BJ (cell line): ENCODE measurements at regions not wholly inside any gene's neighbourhood (a gene's known extent, or its start where the extent isn't known, plus 50 kb on each side); places are given as distances from the start of the nearest gene placed in this dataset.
"Not testable (repeated sequence)": the region's sequence is repeated elsewhere in the genome, so short reads cannot be mapped to it uniquely, and the experiment has no call there.

ENCODE experiments used
- CTCF ChIA-PET: fragments of 350-600 bp; formaldehyde crosslinking; extraction: SDS; loops from one replicate; lab custom pipeline; 2021; ENCODE audit warnings: antibody characterized with exemption, inconsistent platforms; lab: Yijun Ruan, JAX
- POLR2A ChIA-PET: fragments of 300-600 bp; sonication (Branson Sonifier 250); formaldehyde crosslinking; extraction: SDS; loops from one replicate; lab custom pipeline; 2021; ENCODE audit warnings: antibody characterized with exemption; lab: Charles Lee
- DNase-seq: peaks from one replicate; pipeline ENCODE4 v3.0.0-alpha.2; 2011; ENCODE audit warnings: low read depth
- H3K27me3 ChIP-seq: 2 replicates; pipeline ENCODE4 v1.6.0; 2011; ENCODE audit warnings: low read length; ENCODE audit not compliant: control insufficient read depth, insufficient read depth
- H3K36me3 ChIP-seq: 2 replicates; pipeline ENCODE4 v1.5.1; 2011; ENCODE audit warnings: low read length; ENCODE audit not compliant: control insufficient read depth, insufficient read depth
- H3K4me3 ChIP-seq: 2 replicates; pipeline ENCODE4 v1.5.1; 2011; ENCODE audit warnings: low read depth, mild to moderate bottlenecking, control low read depth, low read length
- CTCF ChIP-seq: IDR thresholded peaks from 2 replicates; pipeline ENCODE4 v1.5.1; 2011; ENCODE audit warnings: low read depth, mild to moderate bottlenecking, control low read depth, inconsistent platforms, low read length, moderate library complexity; ENCODE audit not compliant: insufficient read depth

- POLR2A ChIA-PET, result no interaction called here
Measured at GRCh38 chr20:40883097-40883496, 145.5 kb upstream of the TOP1 start.

GRCh38 chr20:40887105-40887504 is 141.5 kb upstream of the TOP1 start:
- POLR2A ChIA-PET, result no interaction called here
- Histone ChIP-seq H3K27me3 (0 out of 2 replicates have a peak, but pooled peaks cover 3% of the 10 kb centered on the region), H3K4me3 (no peak overlapping the region), H3K36me3 (no peaks in the 10 kb centered on the region)
- no peak for DNase-seq
- no peak for TF ChIP-seq CTCF
- CTCF ChIA-PET, result interaction anchor here (1.4 kb wide), 1 partner anchor 16 kb away, joined by 4 read pairs; no protein-coding TSS in a partner anchor

More at GRCh38 chr20:40883097-40883496, 145.5 kb upstream of the TOP1 start:
- no peak for DNase-seq
- H3K36me3 ChIP-seq, result no peaks in the 10 kb centered on the region
- CTCF ChIA-PET, result interaction anchor here (1.3 kb wide), 1 partner anchor 9 kb away, joined by 3 read pairs; no protein-coding TSS in a partner anchor
- TF ChIP-seq CTCF, result no peak
- 0 out of 2 replicates have a peak, but pooled peaks cover 3% of the 10 kb centered on the region for H3K27me3 ChIP-seq
- no peak overlapping the region for H3K4me3 ChIP-seq

- CTCF ChIA-PET, H3K27me3 ChIP-seq, POLR2A ChIA-PET, DNase-seq, H3K36me3 ChIP-seq, H3K4me3 ChIP-seq: not testable (repeated sequence)
Measured at GRCh38 chr20:40889266-40889665, 139.4 kb upstream of the TOP1 start.

- peaks cover 3% of the 10 kb centered on the region for H3K27me3 ChIP-seq
- no peaks in the 10 kb centered on the region for H3K36me3 ChIP-seq
- no peak for DNase-seq
- no peak overlapping the region for H3K4me3 ChIP-seq
- POLR2A ChIA-PET, result no interaction called here
- TF ChIP-seq CTCF, result no peak
- CTCF ChIA-PET, result no interaction called here
Measured at GRCh38 chr20:40890181-40890580, 138.4 kb upstream of the TOP1 start.

- no peak for DNase-seq
- CTCF ChIA-PET, result no interaction called here
- POLR2A ChIA-PET, result no interaction called here
Measured at GRCh38 chr20:40890635-40891034, 138.0 kb upstream of the TOP1 start.

More at GRCh38 chr20:40890635-40891034, 138.0 kb upstream of the TOP1 start:
- no peak for TF ChIP-seq CTCF
- Histone ChIP-seq H3K36me3 (no peaks in the 10 kb centered on the region), H3K27me3 (peaks cover 2% of the 10 kb centered on the region), H3K4me3 (no peak overlapping the region)
